HG03439 (cell line): ENCODE measurements at regions not wholly inside any gene's neighbourhood (a gene's known extent, or its start where the extent isn't known, plus 50 kb on each side); places are given as distances from the start of the nearest gene placed in this dataset.
"Not testable (repeated sequence)": the region's sequence is repeated elsewhere in the genome, so short reads cannot be mapped to it uniquely, and the experiment has no call there.

Experiments used
- ATAC-seq: cut with Tn5 transposase; IDR thresholded peaks from one replicate; pipeline ENCODE4 v1.9.1; 2021; ENCODE audit warnings: mild to moderate bottlenecking, moderate library complexity; ENCODE audit not compliant: unreplicated experiment

DNA sequence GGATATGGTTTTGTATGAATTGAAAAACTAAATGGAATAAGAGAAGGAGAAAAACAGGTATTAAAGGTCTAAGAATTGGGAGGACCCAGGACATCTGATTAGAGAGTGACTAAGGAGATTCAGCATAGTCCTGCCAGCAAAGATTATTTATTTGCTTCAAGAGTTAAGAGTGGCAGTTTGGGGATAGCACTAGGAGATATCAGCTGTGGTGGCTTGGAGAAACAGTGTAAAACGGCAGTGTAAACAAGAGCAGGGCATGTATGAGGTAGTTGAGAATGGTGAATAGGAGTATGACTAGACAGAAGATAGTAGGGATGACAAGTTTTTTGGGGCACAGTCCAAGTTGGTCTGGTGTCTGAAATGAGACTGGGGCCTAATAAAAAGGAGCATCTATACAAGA, 730.3 kb downstream of the TRHDE start:
- ATAC-seq: not testable (repeated sequence)

- ATAC-seq: not testable (repeated sequence)
Observed at GRCh38 chr12:73009138-73009834, 737.1 kb downstream of the TRHDE start.

GRCh38 chr12:73017981-73018380, 745.8 kb downstream of the TRHDE start:
- no peak for ATAC-seq

- ATAC-seq: no peak
Observed at GRCh38 chr12:73053893-73054292, 781.7 kb downstream of the TRHDE start.

- no peak for ATAC-seq
Observed at GRCh38 chr12:73057428-73057827, 785.3 kb downstream of the TRHDE start.

GRCh38 chr12:73065913-73066312, 793.7 kb downstream of the TRHDE start:
- ATAC-seq: no peak

GRCh38 chr12:73067616-73068015, 795.4 kb downstream of the TRHDE start:
- no peak for ATAC-seq

DNA sequence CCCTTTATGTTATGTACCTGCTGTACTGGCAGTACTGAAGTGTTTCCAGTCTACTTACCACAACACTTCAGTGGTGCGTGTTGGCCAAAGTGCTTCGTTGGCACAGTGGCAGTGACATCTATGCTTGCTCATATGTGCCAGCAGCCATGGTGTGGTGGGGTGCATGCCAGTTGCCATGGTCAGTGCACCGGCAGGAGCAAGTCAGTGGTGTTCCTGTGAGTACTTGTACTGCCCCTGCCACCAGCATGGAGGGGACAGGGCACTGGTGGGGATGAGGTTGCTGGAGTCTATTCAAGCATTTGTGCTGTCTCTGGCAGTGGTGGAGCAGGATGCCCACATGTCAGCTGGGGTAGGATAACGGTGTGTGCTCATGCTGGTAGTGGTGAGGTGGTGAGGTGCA, 800.0 kb downstream of the TRHDE start:
- no peak for ATAC-seq

GRCh38 chr12:73076760-73077159, 804.6 kb downstream of the TRHDE start:
- ATAC-seq: no peak

DNA sequence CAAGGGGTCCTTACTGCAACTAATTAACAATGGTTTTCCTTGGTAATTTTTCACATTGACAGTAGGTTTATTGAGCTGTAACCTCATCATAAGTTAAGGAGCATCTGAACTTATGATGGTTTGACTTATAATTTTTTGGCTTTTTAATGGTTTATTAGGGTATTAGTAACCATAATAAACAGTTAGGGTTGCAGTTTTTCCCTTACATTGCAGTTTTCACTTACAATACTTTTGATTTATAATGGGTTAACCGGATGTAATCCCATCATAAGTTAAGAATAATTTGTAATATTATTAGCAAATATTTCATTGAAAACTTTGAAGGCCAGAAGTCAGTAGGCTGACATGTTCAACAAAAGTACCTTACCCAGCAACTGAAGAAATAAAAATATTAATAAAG, 811.6 kb downstream of the TRHDE start:
- no peak for ATAC-seq

DNA sequence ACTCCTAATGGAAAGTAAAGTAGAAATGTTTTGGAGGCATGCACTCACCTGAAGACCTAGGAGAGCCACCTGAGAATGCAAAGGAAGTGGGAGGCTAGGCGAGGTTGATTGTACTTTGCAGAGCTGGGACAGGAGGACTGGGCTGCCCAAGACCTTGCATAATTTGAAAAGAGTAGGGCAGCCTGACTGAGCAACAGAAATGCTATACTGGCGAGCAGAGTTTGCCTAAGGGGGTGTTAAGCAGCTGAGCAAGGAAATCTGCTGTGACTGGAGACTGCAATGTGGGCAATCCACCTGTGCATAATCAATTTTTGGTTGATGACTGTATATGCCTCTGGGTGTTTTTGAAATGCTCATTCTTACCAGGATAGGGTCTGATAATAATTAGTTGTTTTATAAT, 834.1 kb downstream of the TRHDE start:
- ATAC-seq: no peak

GRCh38 chr12:73106896-73107295, 834.7 kb downstream of the TRHDE start:
- ATAC-seq: no peak

DNA sequence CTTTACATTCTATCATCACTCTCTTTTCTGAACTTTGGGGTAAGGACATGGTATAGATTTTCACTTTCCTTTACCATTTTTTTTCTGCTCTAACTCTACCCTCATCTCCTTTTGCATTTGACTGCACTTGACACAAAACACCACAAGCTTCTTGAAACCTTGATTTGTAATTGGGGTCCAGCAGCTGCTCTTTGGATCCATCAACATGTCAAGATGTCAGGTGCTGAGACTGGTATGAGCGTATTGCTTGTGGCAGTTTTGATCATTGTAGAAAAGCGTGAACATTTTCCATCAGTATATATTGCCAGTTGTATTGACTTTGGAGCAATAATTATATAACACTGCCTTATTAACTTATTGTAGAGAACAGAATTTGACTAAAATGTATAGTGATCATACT, 838.6 kb downstream of the TRHDE start:
- no peak for ATAC-seq

- ATAC-seq: no peak
Observed at GRCh38 chr12:73112035-73112816, 840.1 kb downstream of the TRHDE start.

DNA sequence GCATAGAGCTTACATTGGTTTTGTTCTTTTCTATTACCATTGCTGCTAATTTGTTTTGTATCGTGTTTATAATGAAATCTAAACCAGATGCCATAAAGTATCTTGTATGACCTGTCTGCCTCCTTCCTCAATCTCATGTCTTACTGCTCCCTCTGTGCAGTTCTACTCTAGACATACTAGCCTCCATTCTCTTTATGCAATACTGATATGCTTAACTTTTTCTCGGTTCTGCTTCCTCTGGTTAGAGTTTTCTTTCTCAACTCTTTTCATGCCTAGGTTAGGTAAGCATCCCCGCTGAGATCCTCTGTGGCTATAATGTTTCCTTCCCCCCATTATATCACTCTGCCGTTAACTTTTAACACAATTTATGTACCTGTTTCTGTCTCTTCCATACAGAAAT, 852.3 kb downstream of the TRHDE start:
- ATAC-seq: no peak

- ATAC-seq: no peak
Observed at GRCh38 chr12:73125148-73125547, 853.0 kb downstream of the TRHDE start.

- ATAC-seq: no peak
Observed at GRCh38 chr12:73136386-73136785, 864.2 kb downstream of the TRHDE start.

DNA sequence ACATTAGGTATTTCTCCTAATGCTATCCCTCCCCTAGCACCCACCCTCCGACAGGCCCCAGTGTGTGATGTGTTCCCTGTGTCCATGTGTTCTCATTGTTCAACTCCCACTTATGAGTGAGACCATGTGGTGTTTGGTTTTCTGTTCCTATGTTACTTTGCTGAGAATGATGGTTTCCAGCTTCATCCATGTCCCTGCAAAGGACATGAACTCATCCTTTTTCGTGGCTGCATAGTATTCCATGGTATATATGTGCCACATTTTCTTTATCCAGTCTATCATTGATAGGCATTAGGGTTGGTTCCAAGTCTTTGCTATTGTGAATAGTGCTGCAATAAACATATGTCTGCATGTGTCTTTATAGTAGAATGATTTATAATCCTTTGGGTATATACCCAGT, 867.5 kb downstream of the TRHDE start:
- not testable (repeated sequence) for ATAC-seq

DNA sequence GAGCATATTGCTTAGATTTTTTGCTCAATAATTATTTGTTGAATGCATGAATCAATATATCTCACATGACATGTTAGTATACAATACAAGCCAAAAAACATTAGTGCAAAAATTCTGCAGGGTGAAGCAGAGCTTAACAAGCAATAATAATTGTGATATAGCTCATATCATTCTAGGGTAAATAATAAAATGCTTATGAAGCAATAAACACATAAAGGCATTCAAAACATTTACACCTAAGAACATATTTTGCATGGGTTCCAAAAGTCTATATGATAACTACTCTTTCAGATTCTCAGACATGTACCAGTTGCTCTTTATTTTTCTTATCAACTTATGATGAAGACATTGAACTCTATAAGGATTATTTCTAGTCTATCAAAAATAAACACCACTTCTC, 886.2 kb downstream of the TRHDE start:
- no peak for ATAC-seq

DNA sequence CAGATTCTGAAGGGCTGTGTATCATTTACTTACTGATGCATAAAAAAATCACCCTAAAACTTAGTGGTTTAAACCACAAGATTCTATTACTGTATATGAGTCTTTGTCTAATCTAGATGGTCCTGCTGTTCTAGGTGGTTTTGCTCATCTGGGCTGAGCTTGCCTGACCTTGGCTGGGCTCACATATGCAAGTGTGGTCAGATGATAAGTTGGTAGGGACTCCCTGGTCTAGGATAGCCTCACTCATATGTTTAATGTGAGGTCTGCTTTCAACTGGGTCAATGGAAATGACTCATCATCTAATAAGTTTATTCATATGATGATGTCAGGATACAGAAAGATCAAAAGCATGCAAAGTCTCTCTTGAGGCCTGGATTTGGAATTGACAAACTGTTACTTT, 887.8 kb downstream of the TRHDE start:
- ATAC-seq: no peak

DNA sequence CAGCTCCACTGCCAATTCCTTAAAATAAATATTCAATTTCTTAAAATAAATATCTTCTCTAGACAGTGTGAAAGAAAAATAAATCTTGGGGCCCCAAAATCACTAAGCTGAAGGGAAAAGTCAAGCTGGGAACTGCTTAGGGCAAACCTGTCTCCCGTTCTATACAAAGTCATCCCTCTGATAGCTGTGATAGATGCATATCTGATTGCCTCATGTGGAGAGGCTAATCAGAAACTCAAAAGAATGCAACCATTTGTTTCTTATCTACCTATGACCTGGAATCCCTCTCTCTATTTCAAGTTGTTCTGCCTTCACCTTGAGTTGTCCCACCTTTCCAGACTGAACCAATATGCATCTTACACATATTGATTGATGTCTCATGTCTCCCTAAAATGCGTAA, 889.8 kb downstream of the TRHDE start:
- no peak for ATAC-seq

GRCh38 chr12:73180734-73181133, 908.6 kb downstream of the TRHDE start:
- ATAC-seq: no peak

- no peak for ATAC-seq
Observed at GRCh38 chr12:73181244-73181643, 909.1 kb downstream of the TRHDE start.
